ENCODE measurements at regions not wholly inside any gene's neighbourhood (a gene's known extent, or its start where the extent isn't known, plus 50 kb on each side); places are given as distances from the start of the nearest gene placed in this dataset.
"Not testable (repeated sequence)": the region's sequence is repeated elsewhere in the genome, so short reads cannot be mapped to it uniquely, and the experiment has no call there.

DNA sequence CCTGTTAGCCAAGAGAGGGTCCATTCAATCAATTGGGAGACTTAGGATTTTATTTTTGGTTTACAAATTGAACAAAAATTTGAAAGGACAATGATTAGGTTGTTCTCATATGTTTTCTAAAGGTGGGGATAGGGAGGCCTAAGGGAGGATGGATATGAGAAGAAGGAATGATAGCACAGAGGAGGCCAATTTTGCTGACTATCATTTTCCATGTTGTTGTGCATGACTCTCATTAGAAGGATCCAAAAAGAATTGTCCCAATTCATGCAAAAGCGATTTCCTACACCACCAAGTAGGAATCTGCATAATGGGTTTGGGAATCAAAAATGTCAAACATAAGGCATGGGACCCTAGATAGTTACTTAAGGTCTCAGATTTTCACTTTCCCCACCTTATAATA is 524.8 kb downstream of the KIF2B start:
- Histone ChIP-seq H3K4me1 (ENCODE audit: low read depth, poor library complexity, severe bottlenecking) (no peaks in the 10 kb centered on the region), H3K36me3 (ENCODE audit: insufficient read depth) (no peaks in the 10 kb centered on the region), H2AFZ (ENCODE audit: low read depth) (no peak overlapping the region), H4K20me1 (ENCODE audit: insufficient read depth) (no peaks in the 10 kb centered on the region), H3K9ac (no peak overlapping the region), H3K4me3 (IDR thresholded peaks at IDR 0.05; ENCODE audit: insufficient read depth, low read depth, low read length) (no peak overlapping the region), H3K27ac (no peak overlapping the region), H3K79me2 (ENCODE audit: insufficient read depth, low read depth) (no peaks in the 10 kb centered on the region), H3K27me3 (ENCODE audit: insufficient read depth, low read depth) (no peaks in the 10 kb centered on the region), H3K4me2 (no peak overlapping the region)
- TF ChIP-seq, protein P1, sequence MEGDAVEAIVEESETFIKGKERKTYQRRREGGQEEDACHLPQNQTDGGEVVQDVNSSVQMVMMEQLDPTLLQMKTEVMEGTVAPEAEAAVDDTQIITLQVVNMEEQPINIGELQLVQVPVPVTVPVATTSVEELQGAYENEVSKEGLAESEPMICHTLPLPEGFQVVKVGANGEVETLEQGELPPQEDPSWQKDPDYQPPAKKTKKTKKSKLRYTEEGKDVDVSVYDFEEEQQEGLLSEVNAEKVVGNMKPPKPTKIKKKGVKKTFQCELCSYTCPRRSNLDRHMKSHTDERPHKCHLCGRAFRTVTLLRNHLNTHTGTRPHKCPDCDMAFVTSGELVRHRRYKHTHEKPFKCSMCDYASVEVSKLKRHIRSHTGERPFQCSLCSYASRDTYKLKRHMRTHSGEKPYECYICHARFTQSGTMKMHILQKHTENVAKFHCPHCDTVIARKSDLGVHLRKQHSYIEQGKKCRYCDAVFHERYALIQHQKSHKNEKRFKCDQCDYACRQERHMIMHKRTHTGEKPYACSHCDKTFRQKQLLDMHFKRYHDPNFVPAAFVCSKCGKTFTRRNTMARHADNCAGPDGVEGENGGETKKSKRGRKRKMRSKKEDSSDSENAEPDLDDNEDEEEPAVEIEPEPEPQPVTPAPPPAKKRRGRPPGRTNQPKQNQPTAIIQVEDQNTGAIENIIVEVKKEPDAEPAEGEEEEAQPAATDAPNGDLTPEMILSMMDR (conservative IDR thresholded peaks at IDR 0.05; ENCODE audit: low read depth, low read length) = no peak

DNA sequence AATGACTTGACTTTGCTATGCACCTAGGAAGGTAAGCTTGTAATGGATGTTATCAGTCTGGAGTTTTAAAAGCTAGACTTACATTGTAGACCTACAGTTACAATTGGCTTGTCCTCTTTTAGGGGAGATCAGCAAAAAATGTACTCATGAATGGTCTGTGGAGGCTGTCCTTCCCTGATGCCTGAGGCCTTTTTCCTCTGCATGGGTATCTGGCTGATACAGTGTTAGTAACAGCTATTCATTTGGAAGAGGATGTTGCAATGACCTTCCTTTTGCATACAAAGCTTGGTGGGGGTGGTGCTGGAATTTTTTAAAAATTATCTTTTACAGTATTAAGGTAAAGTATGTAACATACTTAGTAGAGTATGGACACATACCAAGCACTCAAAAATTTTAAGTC is 525.5 kb downstream of the KIF2B start:
- Histone ChIP-seq H3K4me2 (no peak overlapping the region), H3K4me1 (ENCODE audit: low read depth, poor library complexity, severe bottlenecking) (peaks cover 5% of the 10 kb centered on the region), H3K4me3 (IDR thresholded peaks at IDR 0.05; ENCODE audit: insufficient read depth, low read depth, low read length) (no peak overlapping the region), H4K20me1 (ENCODE audit: insufficient read depth) (no peaks in the 10 kb centered on the region), H3K36me3 (ENCODE audit: insufficient read depth) (no peaks in the 10 kb centered on the region), H3K79me2 (ENCODE audit: insufficient read depth, low read depth) (no peaks in the 10 kb centered on the region), H3K27me3 (ENCODE audit: insufficient read depth, low read depth) (no peaks in the 10 kb centered on the region), H2AFZ (ENCODE audit: low read depth) (no peak overlapping the region), H3K9ac (no peak overlapping the region), H3K27ac (no peak overlapping the region)
- TF ChIP-seq, protein P1 (conservative IDR thresholded peaks at IDR 0.05; ENCODE audit: low read depth, low read length) = no peak

DNA sequence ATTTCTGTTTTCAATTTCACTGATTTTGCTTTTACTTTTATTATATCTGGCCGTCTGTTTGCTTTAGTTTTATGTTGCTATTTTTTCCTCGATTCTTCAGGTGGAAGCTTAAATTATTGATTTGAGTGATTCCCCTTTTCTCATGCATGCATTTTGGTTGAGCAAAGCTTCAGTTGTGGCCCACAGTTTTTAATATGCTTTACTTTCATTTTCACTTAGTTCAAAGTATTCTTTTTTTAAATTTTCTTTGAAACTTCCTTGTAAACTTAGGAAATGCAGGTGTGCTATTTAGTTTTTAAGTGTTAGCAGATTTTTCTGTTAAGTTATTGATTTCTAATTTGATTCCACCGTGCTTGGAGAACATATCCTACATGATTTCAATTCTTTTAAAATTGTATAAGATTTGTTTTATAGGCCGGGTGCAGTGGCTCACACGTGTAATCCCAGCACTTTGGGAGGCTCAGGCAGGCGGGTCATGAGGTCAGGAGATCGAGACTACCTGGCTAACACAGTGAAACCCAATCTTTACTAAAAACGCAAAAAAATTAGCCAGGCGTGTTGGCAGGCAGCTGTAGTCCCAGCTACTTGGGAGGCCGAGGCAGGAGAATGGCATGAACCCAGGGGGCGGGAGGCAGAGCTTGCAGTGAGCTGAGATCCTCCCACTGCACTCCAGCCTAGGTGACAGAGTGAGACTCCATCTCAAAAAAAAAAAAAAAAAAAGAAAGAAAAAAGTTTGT is 531.2 kb downstream of the KIF2B start:
- no peaks in the 10 kb centered on the region for H3K36me3 ChIP-seq (ENCODE audit: insufficient read depth)
- H3K27ac ChIP-seq = peak overlapping the region; percentile 81
- H3K27me3 ChIP-seq (ENCODE audit: insufficient read depth, low read depth) = no peaks in the 10 kb centered on the region
- H3K4me2 ChIP-seq = peak overlapping the region; percentile 58
- H3K4me1 ChIP-seq (ENCODE audit: low read depth, poor library complexity, severe bottlenecking) = peaks cover 15% of the 10 kb centered on the region
- no peaks in the 10 kb centered on the region for H3K79me2 ChIP-seq (ENCODE audit: insufficient read depth, low read depth)
- H2AFZ ChIP-seq (ENCODE audit: low read depth) = peak overlapping the region; percentile 91
- H3K9ac ChIP-seq = peak overlapping the region; percentile 69
- H3K4me3 ChIP-seq (IDR thresholded peaks at IDR 0.05; ENCODE audit: insufficient read depth, low read depth, low read length) = no peak overlapping the region
- H4K20me1 ChIP-seq (ENCODE audit: insufficient read depth) = no peaks in the 10 kb centered on the region
- TF ChIP-seq, protein P1 (conservative IDR thresholded peaks at IDR 0.05; ENCODE audit: low read depth, low read length) = no peak

DNA sequence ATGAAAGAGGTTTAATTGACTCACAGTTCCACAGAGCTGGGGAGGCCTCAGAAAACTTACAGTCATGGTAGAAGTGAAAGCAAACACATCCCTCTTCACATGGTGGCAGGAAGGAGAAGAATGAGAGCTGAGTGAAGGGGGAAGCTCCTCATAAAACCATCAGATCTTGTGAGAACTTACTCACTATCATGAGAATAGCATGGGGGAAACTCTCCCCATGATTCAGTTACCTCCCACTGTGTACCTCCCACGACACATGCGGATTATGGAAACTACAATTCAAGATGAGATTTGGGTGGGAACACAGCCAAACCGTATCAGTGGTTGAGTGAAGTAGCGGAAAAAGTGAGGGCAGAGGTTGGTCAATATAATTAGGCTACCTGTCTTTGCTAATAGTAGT is 538.3 kb downstream of the KIF2B start:
- not testable (repeated sequence) for H3K9ac ChIP-seq; H3K4me2 ChIP-seq; H3K4me1 ChIP-seq (ENCODE audit: low read depth, poor library complexity, severe bottlenecking); H3K4me3 ChIP-seq (IDR thresholded peaks at IDR 0.05; ENCODE audit: insufficient read depth, low read depth, low read length); H4K20me1 ChIP-seq (ENCODE audit: insufficient read depth); H3K27me3 ChIP-seq (ENCODE audit: insufficient read depth, low read depth); H3K79me2 ChIP-seq (ENCODE audit: insufficient read depth, low read depth); H3K36me3 ChIP-seq (ENCODE audit: insufficient read depth); H2AFZ ChIP-seq (ENCODE audit: low read depth); H3K27ac ChIP-seq

DNA sequence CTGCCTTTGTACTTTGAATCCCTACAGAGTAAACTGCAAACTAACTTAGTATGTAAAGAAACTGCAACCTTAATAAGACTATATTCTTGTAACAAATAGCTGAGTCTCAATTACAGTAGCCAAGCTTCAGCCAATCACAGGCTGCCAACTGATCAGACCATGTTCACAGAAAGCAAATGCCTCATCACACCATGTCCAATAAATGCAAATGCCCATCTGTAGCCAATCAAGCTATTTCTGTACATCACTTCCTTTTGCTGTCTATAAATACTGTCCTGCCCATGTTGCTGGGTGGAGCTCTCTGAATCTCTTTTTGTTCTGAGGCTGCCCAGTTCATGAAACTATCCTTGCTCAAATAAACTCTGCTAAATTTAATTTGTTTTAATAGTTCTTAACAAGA is 531.7 kb upstream of the TOM1L1 start:
- H3K9ac ChIP-seq = no peak overlapping the region
- H3K27ac ChIP-seq = no peak overlapping the region
- H3K4me1 ChIP-seq (ENCODE audit: low read depth, poor library complexity, severe bottlenecking) = peaks cover 10% of the 10 kb centered on the region
- H3K36me3 ChIP-seq (ENCODE audit: insufficient read depth) = no peaks in the 10 kb centered on the region
- no peaks in the 10 kb centered on the region for H3K27me3 ChIP-seq (ENCODE audit: insufficient read depth, low read depth)
- H2AFZ ChIP-seq (ENCODE audit: low read depth) = no peak overlapping the region
- TF ChIP-seq, protein P1 (conservative IDR thresholded peaks at IDR 0.05; ENCODE audit: low read depth, low read length) = no peak
- no peaks in the 10 kb centered on the region for H4K20me1 ChIP-seq (ENCODE audit: insufficient read depth)
- H3K4me2 ChIP-seq = no peak overlapping the region
- no peaks in the 10 kb centered on the region for H3K79me2 ChIP-seq (ENCODE audit: insufficient read depth, low read depth)
- H3K4me3 ChIP-seq (IDR thresholded peaks at IDR 0.05; ENCODE audit: insufficient read depth, low read depth, low read length) = no peak overlapping the region

All from KMS-11 (cell line).